OCI-LY7 (cell line): ENCODE measurements at regions not wholly inside any gene's neighbourhood (a gene's known extent, or its start where the extent isn't known, plus 50 kb on each side); places are given as distances from the start of the nearest gene placed in this dataset.

Source experiments
- BruUV-seq: library from RNA; stranded (reverse); fragments of 400-500 nt; replicated peaks from 2 replicates; lab custom pipeline; 2021; lab: Mats Ljungman, UMichigan
- CTCF ChIA-PET: fragments of 300-600 bp; sonication (Branson Sonifier 250); formaldehyde crosslinking; loops from one replicate; lab custom pipeline; 2022; ENCODE audit warnings: antibody characterized with exemption; ENCODE audit not compliant: unreplicated experiment; lab: Charles Lee
- POLR2A ChIA-PET: fragments of 300-600 bp; sonication (Branson Sonifier 250); formaldehyde crosslinking; loops from one replicate; lab custom pipeline; 2022; ENCODE audit warnings: antibody characterized with exemption; lab: Charles Lee
- DNase-seq: peaks from one replicate; pipeline ENCODE4 v3.0.0-alpha.2; 2015; ENCODE audit warnings: low spot score
- H2AFZ ChIP-seq: fragments of 200-600 bp; sonication (generic), shearing (Covaris generic); 2 replicates; pipeline ENCODE4 v1.6.1; 2014; ENCODE audit warnings: mild to moderate bottlenecking, antibody characterized with exemption, low read length, moderate library complexity
- H3K27ac ChIP-seq: fragments of 200-600 bp; sonication (generic); 2 replicates; pipeline ENCODE4 v1.5.1; 2014; ENCODE audit warnings: mixed run types, low read depth, mild to moderate bottlenecking, moderate library complexity, low read length, inconsistent platforms; ENCODE audit not compliant: poor library complexity, severe bottlenecking
- H3K36me3 ChIP-seq: fragments of 200-600 bp; sonication (generic); 2 replicates; pipeline ENCODE4 v1.6.1; 2014; ENCODE audit warnings: mild to moderate bottlenecking, antibody characterized with exemption, low read length, moderate library complexity, mixed read lengths; ENCODE audit not compliant: insufficient read depth
- H3K4me1 ChIP-seq: fragments of 200-600 bp; sonication (generic); 2 replicates; pipeline ENCODE4 v1.5.1; 2014; ENCODE audit warnings: mild to moderate bottlenecking, low read length; ENCODE audit not compliant: insufficient read depth, poor library complexity, severe bottlenecking
- H3K4me2 ChIP-seq: fragments of 200-600 bp; sonication (generic); 2 replicates; pipeline ENCODE4 v1.6.1; 2014; ENCODE audit warnings: mild to moderate bottlenecking, low read length
- H3K4me3 ChIP-seq: fragments of 200-600 bp; sonication (generic); 2 replicates; pipeline ENCODE4 v1.5.1; 2014; ENCODE audit warnings: mild to moderate bottlenecking, low read depth, low read length; ENCODE audit not compliant: poor library complexity, severe bottlenecking
- H3K79me2 ChIP-seq: fragments of 200-600 bp; sonication (generic); 2 replicates; pipeline ENCODE4 v1.6.1; 2016; ENCODE audit warnings: low read depth, mild to moderate bottlenecking, low read length, moderate library complexity, mixed read lengths; ENCODE audit not compliant: insufficient read depth
- H3K9me2 ChIP-seq: fragments of 200-600 bp; sonication (generic); 2 replicates; pipeline ENCODE4 v1.6.1; 2016; ENCODE audit warnings: mild to moderate bottlenecking, low read length, mixed read lengths; ENCODE audit not compliant: insufficient read depth
- H3K9me3 ChIP-seq: fragments of 200-600 bp; sonication (generic); 2 replicates; pipeline ENCODE4 v1.6.1; 2014; ENCODE audit warnings: mild to moderate bottlenecking, mixed run types, low read length, mixed read lengths
- H4K20me1 ChIP-seq: fragments of 200-600 bp; sonication (generic); 2 replicates; pipeline ENCODE4 v1.6.1; 2014; ENCODE audit warnings: mild to moderate bottlenecking, antibody characterized with exemption, low read length, moderate library complexity, mixed read lengths; ENCODE audit not compliant: insufficient read depth
- CTCF ChIP-seq: fragments of 200-600 bp; sonication (generic); conservative IDR thresholded peaks from 2 replicates; pipeline ENCODE4 v1.5.1; 2014; ENCODE audit warnings: mild to moderate bottlenecking, antibody characterized with exemption, low read length, moderate library complexity, mixed read lengths
- EZH2phosphoT487 ChIP-seq: fragments of 200-600 bp; sonication (generic); IDR thresholded peaks from 2 replicates; pipeline ENCODE4 v1.6.1; 2018; ENCODE audit warnings: low read depth, borderline replicate concordance, mild to moderate bottlenecking, mixed run types, antibody characterized with exemption, low read length, moderate library complexity, mixed read lengths
- intact Hi-C: fragments of 100-400 bp; cut with micrococcal nuclease; formaldehyde crosslinking; loops from one replicate; pipeline ENCODE4 v1.10.0; 2022; ENCODE audit not compliant: unreplicated experiment

DNA sequence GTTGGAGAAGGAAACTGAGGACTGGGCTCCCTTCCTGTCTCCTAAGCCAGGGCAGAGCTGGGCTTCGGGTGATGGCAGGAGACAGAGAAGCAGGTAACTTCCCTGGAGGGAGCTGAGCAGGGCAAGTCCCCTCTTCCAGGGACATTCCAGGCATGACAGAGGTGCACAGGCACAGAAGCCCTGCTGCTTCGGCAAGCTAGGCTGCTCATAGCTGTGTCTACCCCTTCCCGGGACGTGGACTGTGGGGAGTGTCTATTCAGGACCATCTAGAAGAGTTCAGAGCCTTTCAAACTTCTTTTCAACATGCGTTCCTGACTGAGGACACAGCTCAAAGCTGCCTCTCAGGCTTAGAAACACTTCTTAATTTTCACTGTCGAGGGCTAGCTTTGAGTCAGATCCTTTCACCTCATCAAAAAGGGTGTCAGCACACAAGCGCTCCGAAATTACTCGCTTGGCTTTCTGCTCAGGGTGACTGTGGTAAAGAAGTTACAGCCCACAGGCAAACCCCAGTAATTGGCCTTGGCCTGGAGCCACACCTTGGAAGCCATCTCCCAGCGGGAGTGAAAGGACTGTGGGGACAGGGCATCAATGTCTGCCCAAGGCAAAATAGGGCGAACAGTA lies 63.7 kb upstream of the STEAP1B start:
- H3K4me3 ChIP-seq: no peak overlapping the region
- H3K27ac ChIP-seq: no peak overlapping the region
- no peaks in the 10 kb centered on the region for H3K79me2 ChIP-seq
- no TSS peak for BruUV-seq
- DNase-seq: no peak
- peak overlapping the region; percentile 37 for H3K4me2 ChIP-seq
- no peaks in the 10 kb centered on the region for H3K9me3 ChIP-seq
- no peak for TF ChIP-seq CTCF
- TF ChIP-seq EZH2phosphoT487: no peak
- ChIA-PET CTCF (interaction anchor here (1.1 to 2.2 kb wide), 2 partner anchors 161 to 164 kb away, joined by 6 to 8 read pairs; partner anchors contain the start of gene IL6), POLR2A (interaction anchor here (0.6 to 0.8 kb wide), 3 partner anchors 9 to 108 kb away, joined by 3 to 4 read pairs (median 4); no protein-coding TSS in a partner anchor)
- no peaks in the 10 kb centered on the region for H3K36me3 ChIP-seq
- no peaks in the 10 kb centered on the region for H4K20me1 ChIP-seq
- H3K4me1 ChIP-seq: peaks cover 31% of the 10 kb centered on the region
- intact Hi-C loops: loop anchor here (5.0 to 10.0 kb wide), 3 partner anchors 49 to 509 kb away; no protein-coding TSS in a partner anchor
- no peaks in the 10 kb centered on the region for H3K9me2 ChIP-seq
- peak overlapping the region; percentile 42; the same call in 1 of the 2 replicates for H2AFZ ChIP-seq

GRCh38 chr7:22563032-22563501 lies 63.1 kb upstream of the STEAP1B start:
- no peaks in the 10 kb centered on the region for H3K9me3 ChIP-seq
- H3K4me2 ChIP-seq: peak overlapping the region; percentile 37
- ChIA-PET POLR2A (interaction anchor here (0.5 to 1.7 kb wide), 5 partner anchors 8 to 168 kb away, joined by 3 to 5 read pairs (median 4); no protein-coding TSS in a partner anchor), CTCF (interaction anchor here (1.1 to 2.2 kb wide), 3 partner anchors 20 to 164 kb away, joined by 3 to 8 read pairs (median 6); partner anchors contain the start of gene IL6)
- H3K9me2 ChIP-seq: no peaks in the 10 kb centered on the region
- TF ChIP-seq EZH2phosphoT487: no peak
- TF ChIP-seq CTCF: no peak
- BruUV-seq: no TSS peak
- no peaks in the 10 kb centered on the region for H4K20me1 ChIP-seq
- H3K79me2 ChIP-seq: no peaks in the 10 kb centered on the region
- H2AFZ ChIP-seq: peak overlapping the region; percentile 42
- no peak overlapping the region for H3K4me3 ChIP-seq
- H3K27ac ChIP-seq: no peak overlapping the region
- peak; percentile 13 for DNase-seq
- intact Hi-C loops: loop anchor here (5.0 to 10.0 kb wide), 3 partner anchors 48 to 509 kb away; no protein-coding TSS in a partner anchor
- peaks cover 31% of the 10 kb centered on the region for H3K4me1 ChIP-seq
- H3K36me3 ChIP-seq: no peaks in the 10 kb centered on the region
